Mesothelial cell of epicardium (in vitro differentiated cells): ENCODE measurements at regions not wholly inside any gene's neighbourhood (a gene's known extent, or its start where the extent isn't known, plus 50 kb on each side); places are given as distances from the start of the nearest gene placed in this dataset.

Experiments
- DNase-seq, 2 experiments: peaks; one replicate each; pipeline ENCODE4 v3.0.0; 2021; ENCODE audit warnings: low spot score in 2 of 2; ENCODE audit not compliant: unreplicated experiment in 2 of 2
- H3K27ac Mint-ChIP-seq: 2 replicates; pipeline ENCODE4 v1.8.0; 2021; ENCODE audit warnings: mixed read lengths
- H3K27me3 Mint-ChIP-seq: 2 replicates; pipeline ENCODE4 v1.8.0; 2021; ENCODE audit warnings: low read depth, mixed read lengths
- H3K36me3 Mint-ChIP-seq: 2 replicates; pipeline ENCODE4 v1.8.0; 2021; ENCODE audit warnings: mixed read lengths
- H3K4me1 Mint-ChIP-seq: 2 replicates; pipeline ENCODE4 v1.8.0; 2021; ENCODE audit warnings: mixed read lengths
- H3K4me3 Mint-ChIP-seq: 2 replicates; pipeline ENCODE4 v1.8.0; 2021; ENCODE audit warnings: mild to moderate bottlenecking, moderate library complexity, mixed read lengths
- H3K9me3 Mint-ChIP-seq: 2 replicates; pipeline ENCODE4 v1.8.0; 2021; ENCODE audit warnings: mixed read lengths
- TF ChIP-seq, protein P1 (sequence below): fragments of 200-600 bp; sonication (generic); IDR thresholded peaks from one replicate; pipeline ENCODE4 v1.5.0; 2021; ENCODE audit warnings: antibody characterized with exemption; ENCODE audit not compliant: unreplicated experiment

DNA sequence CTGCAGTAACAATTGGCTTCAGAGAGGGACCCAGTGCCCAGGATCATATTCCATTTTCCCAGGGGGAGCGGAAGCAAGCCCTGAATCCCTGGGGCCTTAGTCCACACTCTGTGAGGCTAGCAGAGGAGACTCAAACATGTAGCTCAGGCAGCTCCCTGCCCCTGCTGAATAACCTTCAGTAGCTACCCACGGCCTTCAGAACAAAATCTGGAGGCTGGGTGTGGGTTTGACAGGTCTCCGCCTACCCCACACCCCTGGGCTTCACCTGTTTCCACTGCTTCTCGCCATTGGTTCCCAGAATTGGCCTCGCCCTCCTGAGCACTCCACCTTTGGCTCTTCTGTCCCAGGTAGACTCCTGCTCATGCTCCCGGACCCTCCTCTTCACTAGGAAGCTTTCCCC lies 93.6 kb upstream of the ATP2B2 start:
- Mint-ChIP-seq H3K36me3 (no peaks in the 10 kb centered on the region), H3K4me3 (no peak overlapping the region), H3K9me3 (no peaks in the 10 kb centered on the region), H3K27me3 (peaks cover 26% of the 10 kb centered on the region), H3K4me1 (no peaks in the 10 kb centered on the region), H3K27ac (no peak overlapping the region)
- DNase-seq = no peak
- TF ChIP-seq, protein P1, sequence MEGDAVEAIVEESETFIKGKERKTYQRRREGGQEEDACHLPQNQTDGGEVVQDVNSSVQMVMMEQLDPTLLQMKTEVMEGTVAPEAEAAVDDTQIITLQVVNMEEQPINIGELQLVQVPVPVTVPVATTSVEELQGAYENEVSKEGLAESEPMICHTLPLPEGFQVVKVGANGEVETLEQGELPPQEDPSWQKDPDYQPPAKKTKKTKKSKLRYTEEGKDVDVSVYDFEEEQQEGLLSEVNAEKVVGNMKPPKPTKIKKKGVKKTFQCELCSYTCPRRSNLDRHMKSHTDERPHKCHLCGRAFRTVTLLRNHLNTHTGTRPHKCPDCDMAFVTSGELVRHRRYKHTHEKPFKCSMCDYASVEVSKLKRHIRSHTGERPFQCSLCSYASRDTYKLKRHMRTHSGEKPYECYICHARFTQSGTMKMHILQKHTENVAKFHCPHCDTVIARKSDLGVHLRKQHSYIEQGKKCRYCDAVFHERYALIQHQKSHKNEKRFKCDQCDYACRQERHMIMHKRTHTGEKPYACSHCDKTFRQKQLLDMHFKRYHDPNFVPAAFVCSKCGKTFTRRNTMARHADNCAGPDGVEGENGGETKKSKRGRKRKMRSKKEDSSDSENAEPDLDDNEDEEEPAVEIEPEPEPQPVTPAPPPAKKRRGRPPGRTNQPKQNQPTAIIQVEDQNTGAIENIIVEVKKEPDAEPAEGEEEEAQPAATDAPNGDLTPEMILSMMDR = no peak

DNA sequence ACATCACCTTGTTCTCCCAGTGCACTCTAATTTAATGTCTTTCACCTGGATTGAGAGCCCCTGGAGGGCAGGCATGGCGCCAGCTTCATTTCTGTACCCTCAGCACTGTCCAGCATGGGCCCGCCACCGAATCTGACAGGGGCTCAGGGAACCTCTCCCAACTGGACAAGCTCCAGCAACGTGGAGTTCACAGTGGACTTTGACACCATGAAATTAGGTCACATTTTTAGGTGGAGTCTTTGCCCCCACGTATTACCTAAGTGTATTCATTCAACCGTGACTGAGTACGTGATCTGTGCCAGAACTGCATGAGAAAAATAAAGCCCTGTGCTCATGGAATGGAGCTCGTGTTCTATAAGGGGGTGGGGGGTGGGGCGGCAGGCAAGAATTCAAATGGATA lies 94.1 kb upstream of the ATP2B2 start:
- Mint-ChIP-seq H3K4me1 (no peaks in the 10 kb centered on the region), H3K36me3 (no peaks in the 10 kb centered on the region), H3K27ac (no peak overlapping the region), H3K4me3 (no peak overlapping the region), H3K9me3 (no peaks in the 10 kb centered on the region), H3K27me3 (peaks cover 30% of the 10 kb centered on the region)
- TF ChIP-seq, protein P1 = no peak
- no peak for DNase-seq

DNA sequence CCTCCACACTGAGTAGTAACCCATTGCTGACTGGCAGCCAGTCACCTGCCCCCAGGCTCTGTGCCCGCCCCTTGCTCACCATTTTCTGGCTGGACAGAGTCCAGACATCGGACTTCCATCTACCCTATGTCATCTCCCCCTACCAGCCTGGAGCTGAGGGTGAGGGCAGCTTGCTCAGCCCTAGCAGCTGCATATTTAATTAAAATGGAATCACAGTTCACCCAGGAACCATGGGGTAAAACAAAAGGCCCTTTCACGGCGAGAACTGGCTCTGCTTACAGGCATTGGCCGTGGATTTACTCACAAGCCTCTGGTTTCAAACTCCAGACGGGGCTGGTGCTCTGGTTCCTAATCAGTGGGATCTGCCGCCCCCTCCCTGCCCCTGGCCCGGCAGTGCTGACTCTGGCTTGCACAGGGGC lies 94.9 kb upstream of the ATP2B2 start:
- H3K9me3 Mint-ChIP-seq = no peaks in the 10 kb centered on the region
- peaks cover 35% of the 10 kb centered on the region for H3K27me3 Mint-ChIP-seq
- DNase-seq = no peak
- no peak overlapping the region for H3K27ac Mint-ChIP-seq
- H3K36me3 Mint-ChIP-seq = no peaks in the 10 kb centered on the region
- TF ChIP-seq, protein P1 = no peak
- H3K4me3 Mint-ChIP-seq = no peak overlapping the region
- no peaks in the 10 kb centered on the region for H3K4me1 Mint-ChIP-seq

DNA sequence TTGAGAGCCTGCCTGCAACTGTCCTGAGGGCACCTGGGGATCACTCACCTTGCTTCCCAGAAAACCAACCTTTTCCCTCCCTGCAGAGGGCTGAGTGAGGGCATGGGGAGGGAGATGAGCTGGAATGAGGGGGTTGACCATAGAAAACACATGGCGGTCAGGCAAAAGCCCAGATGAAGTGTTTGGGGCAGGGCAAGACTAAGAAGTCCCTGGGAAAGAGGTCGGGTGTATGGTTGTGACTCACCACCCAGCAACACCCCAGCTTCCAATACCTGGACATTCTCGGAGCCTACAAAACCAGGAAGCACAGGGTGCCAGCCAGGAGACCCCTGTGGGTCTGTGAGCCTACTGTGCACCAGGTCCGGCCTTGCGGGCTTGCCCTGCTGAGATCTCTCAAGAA lies 95.3 kb upstream of the ATP2B2 start:
- Mint-ChIP-seq H3K27me3 (peaks cover 35% of the 10 kb centered on the region), H3K4me3 (no peak overlapping the region), H3K27ac (no peak overlapping the region), H3K9me3 (no peaks in the 10 kb centered on the region), H3K36me3 (no peaks in the 10 kb centered on the region), H3K4me1 (no peaks in the 10 kb centered on the region)
- DNase-seq = no peak
- TF ChIP-seq, protein P1 = no peak

DNA sequence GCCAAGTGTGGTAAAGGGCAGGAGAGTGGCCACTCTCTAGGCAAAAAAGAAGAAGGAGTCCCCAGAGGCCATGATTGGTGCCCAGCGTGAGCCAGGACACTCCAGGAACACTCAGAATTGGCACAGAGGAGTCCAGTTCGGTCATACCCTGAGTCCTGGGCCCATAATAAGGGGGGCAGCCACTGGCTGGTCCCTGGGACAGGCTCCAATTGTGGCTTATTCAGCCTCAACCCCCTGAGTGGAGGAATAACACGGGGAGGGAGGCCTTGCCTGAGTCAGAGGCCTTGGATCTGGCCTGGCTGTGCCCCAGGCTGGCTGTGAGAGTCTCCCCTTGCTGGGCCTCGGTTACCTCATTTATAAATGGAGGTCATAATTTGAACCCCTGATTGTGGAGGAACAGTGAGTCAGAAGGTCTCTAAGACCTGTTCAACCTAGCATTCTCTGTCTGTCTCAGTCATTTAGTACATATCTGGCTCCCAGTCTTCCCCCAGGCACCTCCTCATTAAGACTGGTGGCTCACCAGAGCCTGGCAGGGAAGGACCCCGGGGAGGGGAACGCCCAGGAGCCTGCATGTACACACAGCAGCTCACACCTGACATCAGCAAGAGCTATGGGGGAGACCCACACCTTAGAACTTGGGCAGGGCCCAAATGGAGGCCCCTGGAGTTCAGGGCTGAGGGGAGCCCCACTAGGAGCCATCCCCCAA lies 95.9 kb upstream of the ATP2B2 start:
- no peak overlapping the region for H3K27ac Mint-ChIP-seq
- no peaks in the 10 kb centered on the region for H3K9me3 Mint-ChIP-seq
- H3K27me3 Mint-ChIP-seq = peaks cover 38% of the 10 kb centered on the region
- H3K4me1 Mint-ChIP-seq = no peaks in the 10 kb centered on the region
- DNase-seq = no peak
- TF ChIP-seq, protein P1 = no peak
- H3K4me3 Mint-ChIP-seq = no peak overlapping the region
- H3K36me3 Mint-ChIP-seq = no peaks in the 10 kb centered on the region

DNA sequence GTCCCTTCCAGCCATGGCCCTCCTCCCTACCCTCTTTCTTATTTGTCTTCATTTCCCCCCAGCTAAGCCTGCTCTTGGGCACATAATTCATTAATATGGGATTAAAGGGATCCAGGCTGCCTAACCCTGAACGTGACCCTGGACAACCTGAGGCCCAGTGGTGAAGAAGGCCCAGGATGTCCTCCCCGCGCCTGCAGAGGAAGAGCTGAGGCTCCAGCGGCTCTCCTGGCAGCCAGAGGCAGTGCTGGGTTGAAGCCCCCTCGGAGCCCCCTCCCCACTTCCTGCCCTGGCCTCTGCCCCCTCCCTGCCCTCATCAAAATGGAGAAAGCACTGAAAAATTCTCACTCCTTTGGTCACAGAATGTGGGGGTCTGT lies 96.5 kb upstream of the ATP2B2 start:
- no peaks in the 10 kb centered on the region for H3K36me3 Mint-ChIP-seq
- H3K9me3 Mint-ChIP-seq = no peaks in the 10 kb centered on the region
- H3K4me1 Mint-ChIP-seq = no peaks in the 10 kb centered on the region
- no peak for DNase-seq
- H3K27ac Mint-ChIP-seq = no peak overlapping the region
- no peak overlapping the region for H3K4me3 Mint-ChIP-seq
- peaks cover 40% of the 10 kb centered on the region for H3K27me3 Mint-ChIP-seq
- TF ChIP-seq, protein P1 = no peak
